ENCODE measurements at regions not wholly inside any gene's neighbourhood (a gene's known extent, or its start where the extent isn't known, plus 50 kb on each side); places are given as distances from the start of the nearest gene placed in this dataset.

- TF ChIP-seq REST (IDR thresholded peaks at IDR 0.05; ENCODE audit: unreplicated experiment), result no peak
- no peak for TF ChIP-seq ZNF331 (CRISPR knock-in tag; IDR thresholded peaks at IDR 0.05; ENCODE audit: low read depth)
- TF ChIP-seq EZH2phosphoT487 (IDR thresholded peaks at IDR 0.05; ENCODE audit: unreplicated experiment), result no peak
- no peak for TF ChIP-seq STAT1 (IDR thresholded peaks at IDR 0.05; ENCODE audit: unreplicated experiment)
These were observed 60.6 kb upstream of the LMO4 start (continued) for GRCh38 chr1:87268111-87268510.

GRCh38 chr1:87269921-87270320 lies 58.8 kb upstream of the LMO4 start:
- no peak for ATAC-seq
- TF ChIP-seq ZNF462 (CRISPR knock-in tag; IDR thresholded peaks at IDR 0.05), result no peak
- TF ChIP-seq CTCF (conservative IDR thresholded peaks at IDR 0.05; ENCODE audit: low read depth in 2 of 2), result no peak
- no peak for TF ChIP-seq ZNF331 (CRISPR knock-in tag; IDR thresholded peaks at IDR 0.05; ENCODE audit: low read depth)
- TF ChIP-seq REST (IDR thresholded peaks at IDR 0.05; ENCODE audit: unreplicated experiment), result no peak
- TF ChIP-seq ETS1 (IDR thresholded peaks at IDR 0.05), result no peak
- TF ChIP-seq EZH2 (IDR thresholded peaks at IDR 0.05; ENCODE audit: low read depth, unreplicated experiment), result no peak

More at GRCh38 chr1:87269921-87270320, 58.8 kb upstream of the LMO4 start:
- Histone ChIP-seq H3K27me3 (ENCODE audit: insufficient read depth) (no peaks in the 10 kb centered on the region), H3F3A (replicated peaks; ENCODE audit: low read depth) (no peaks in the 10 kb centered on the region), H4K20me1 (replicated peaks; ENCODE audit: insufficient read depth) (no peaks in the 10 kb centered on the region), H3K27ac (ENCODE audit: low read depth) (no peak overlapping the region), H3K9me2 (ENCODE audit: insufficient read depth) (peaks cover 10% of the 10 kb centered on the region), H3K36me3 (ENCODE audit: insufficient read depth) (no peaks in the 10 kb centered on the region), H3K4me3 (no peak overlapping the region), H2AFZ (no peak overlapping the region), H3K79me2 (replicated peaks; ENCODE audit: insufficient read depth) (no peaks in the 10 kb centered on the region), H3K4me2 (no peak overlapping the region), H3K4me1 (ENCODE audit: insufficient read depth) (peaks cover 18% of the 10 kb centered on the region; the same call in 1 of the 2 replicates)
- Mint-ChIP-seq H3K27ac (no peak overlapping the region), H3K36me3 (ENCODE audit: low read depth) (no peaks in the 10 kb centered on the region), H3K4me3 (no peak overlapping the region), H3K4me1 (peaks cover 26% of the 10 kb centered on the region), H3K9me3 (no peaks in the 10 kb centered on the region; the same call in 2 of the 3 replicates), H3K27me3 (ENCODE audit: insufficient read depth, low read depth, poor library complexity) (no peaks in the 10 kb centered on the region)
- DNase-seq (ENCODE audit: low spot score), result no peak

All from GM23338 (cell line).